GM23338 (cell line): ENCODE measurements at regions not wholly inside any gene's neighbourhood (a gene's known extent, or its start where the extent isn't known, plus 50 kb on each side); places are given as distances from the start of the nearest gene placed in this dataset.

Experiments
- ATAC-seq: fragments of 200-7000 bp; cut with Tn5 transposase; 3 replicates; pipeline ENCODE4 v1.9.1; 2020
- DNase-seq: peaks from one replicate; pipeline ENCODE4 v3.0.0-alpha.2; 2015; ENCODE audit warnings: low spot score
- H2AFZ ChIP-seq: fragments of 200-600 bp; sonication (generic); 2 replicates; pipeline ENCODE4 v1.8.0; 2016; ENCODE audit warnings: antibody characterized with exemption, mild to moderate bottlenecking, moderate library complexity
- H3F3A ChIP-seq: fragments of 200-600 bp; sonication (generic); replicated peaks from 2 replicates; pipeline ENCODE4 v1.8.0; 2017; ENCODE audit warnings: antibody characterized with exemption, mixed run types, low read depth
- H3K27ac ChIP-seq: fragments of 200-600 bp; sonication (generic); 2 replicates; pipeline ENCODE4 v1.6.1; 2016; ENCODE audit warnings: low read depth
- H3K27me3 ChIP-seq: fragments of 200-600 bp; sonication (generic); 2 replicates; pipeline ENCODE4 v1.8.0; 2016; ENCODE audit warnings: mild to moderate bottlenecking, mixed run types, moderate library complexity; ENCODE audit not compliant: insufficient read depth
- H3K36me3 ChIP-seq: fragments of 200-600 bp; sonication (generic); 2 replicates; pipeline ENCODE4 v1.8.0; 2016; ENCODE audit warnings: mild to moderate bottlenecking; ENCODE audit not compliant: insufficient read depth
- H3K4me1 ChIP-seq: fragments of 200-600 bp; sonication (generic); 2 replicates; pipeline ENCODE4 v1.8.0; 2016; ENCODE audit warnings: mild to moderate bottlenecking, moderate library complexity; ENCODE audit not compliant: insufficient read depth
- H3K4me2 ChIP-seq: fragments of 200-600 bp; sonication (generic); 2 replicates; pipeline ENCODE4 v1.7.1; 2017; ENCODE audit warnings: mixed run types
- H3K4me3 ChIP-seq: fragments of 200-600 bp; sonication (generic); 2 replicates; pipeline ENCODE4 v1.6.1; 2016; ENCODE audit warnings: mixed run types
- H3K79me2 ChIP-seq: fragments of 200-600 bp; sonication (generic); replicated peaks from 2 replicates; pipeline ENCODE4 v1.8.0; 2017; ENCODE audit warnings: mild to moderate bottlenecking; ENCODE audit not compliant: insufficient read depth
- H3K9me2 ChIP-seq: fragments of 200-600 bp; sonication (generic); 2 replicates; pipeline ENCODE4 v1.8.0; 2017; ENCODE audit not compliant: insufficient read depth
- H4K20me1 ChIP-seq: fragments of 200-600 bp; sonication (generic); replicated peaks from 2 replicates; pipeline ENCODE4 v1.8.0; 2017; ENCODE audit warnings: mild to moderate bottlenecking; ENCODE audit not compliant: insufficient read depth
- H3K27ac Mint-ChIP-seq: 2 replicates; pipeline ENCODE4 v1.8.0; 2020; ENCODE audit warnings: inconsistent platforms, mild to moderate bottlenecking, moderate library complexity, mixed read lengths
- H3K27me3 Mint-ChIP-seq: 3 replicates; pipeline ENCODE4 v1.8.0; 2022; ENCODE audit warnings: low read depth, mild to moderate bottlenecking, moderate library complexity, mixed read lengths, inconsistent platforms; ENCODE audit not compliant: insufficient read depth, poor library complexity
- H3K36me3 Mint-ChIP-seq: 3 replicates; pipeline ENCODE4 v1.8.0; 2021; ENCODE audit warnings: low read depth, mild to moderate bottlenecking, inconsistent platforms, moderate library complexity, mixed read lengths
- H3K4me1 Mint-ChIP-seq: 3 replicates; pipeline ENCODE4 v1.8.0; 2020; ENCODE audit warnings: mild to moderate bottlenecking, inconsistent platforms, mixed read lengths
- H3K4me3 Mint-ChIP-seq: 3 replicates; pipeline ENCODE4 v1.8.0; 2021; ENCODE audit warnings: moderate library complexity, mild to moderate bottlenecking, inconsistent platforms, mixed read lengths
- H3K9me3 Mint-ChIP-seq: 3 replicates; pipeline ENCODE4 v1.8.0; 2020; ENCODE audit warnings: moderate library complexity, mild to moderate bottlenecking, inconsistent platforms, mixed read lengths
- CREB1 ChIP-seq: fragments of 250-450 bp; sonication (Bioruptor Pico); IDR thresholded peaks from 2 replicates; pipeline ENCODE4 v1.5.0; 2020; ENCODE audit warnings: low read depth, mild to moderate bottlenecking, moderate library complexity
- EZH2 ChIP-seq: fragments of 200-600 bp; sonication (generic); IDR thresholded peaks from one replicate; pipeline ENCODE4 v1.8.0; 2017; ENCODE audit warnings: antibody characterized with exemption, mild to moderate bottlenecking, low read depth; ENCODE audit not compliant: unreplicated experiment
- EZH2phosphoT487 ChIP-seq: fragments of 200-600 bp; sonication (generic); IDR thresholded peaks from one replicate; pipeline ENCODE4 v1.8.1; 2018; ENCODE audit warnings: antibody characterized with exemption; ENCODE audit not compliant: unreplicated experiment
- JUNB ChIP-seq: IDR thresholded peaks from one replicate; pipeline ENCODE4 v1.6.1; 2016; ENCODE audit warnings: antibody characterized with exemption; ENCODE audit not compliant: unreplicated experiment
- NANOG ChIP-seq: IDR thresholded peaks from 2 replicates; pipeline ENCODE4 v1.6.1; 2016; ENCODE audit warnings: antibody characterized with exemption, borderline replicate concordance
- POLR2AphosphoS5 ChIP-seq: IDR thresholded peaks from 2 replicates; pipeline ENCODE4 v1.6.1; 2016; ENCODE audit warnings: antibody characterized with exemption, low read depth
- STAT1 ChIP-seq: IDR thresholded peaks from one replicate; pipeline ENCODE4 v1.6.1; 2016; ENCODE audit warnings: antibody characterized with exemption; ENCODE audit not compliant: unreplicated experiment
- ZNF114 ChIP-seq: fragments of 250-450 bp; sonication (Bioruptor Pico); IDR thresholded peaks from 2 replicates; pipeline ENCODE4 v1.5.0; 2020; ENCODE audit warnings: mild to moderate bottlenecking, moderate library complexity
- ZNF331 ChIP-seq: fragments of 250-450 bp; sonication (Bioruptor Pico); IDR thresholded peaks from 2 replicates; pipeline ENCODE4 v1.5.0; 2020; ENCODE audit warnings: low read depth, mild to moderate bottlenecking, moderate library complexity
- TF ChIP-seq, protein P1 (sequence below): fragments of 250-450 bp; sonication (Bioruptor Pico); IDR thresholded peaks from 2 replicates; pipeline ENCODE4 v1.5.0; 2020; ENCODE audit warnings: mild to moderate bottlenecking, moderate library complexity
- TF ChIP-seq, protein P2 (sequence below): IDR thresholded peaks from 2 replicates; pipeline ENCODE4 v1.6.1; 2016; ENCODE audit warnings: antibody characterized with exemption
- TF ChIP-seq, protein P3 (sequence below): IDR thresholded peaks from one replicate; pipeline ENCODE4 v1.6.1; 2018; ENCODE audit warnings: antibody characterized with exemption; ENCODE audit not compliant: unreplicated experiment
- TF ChIP-seq, protein P4 (sequence below), 2 experiments: fragments of 200-600 bp in 1 of 2; sonication (generic) in 1 of 2; conservative IDR thresholded peaks; 2 replicates each; pipeline versions ENCODE4 v1.5.1 to v1.6.1; 2016 to 2017; ENCODE audit warnings: antibody characterized with exemption in 2 of 2, low read depth in 2 of 2, mild to moderate bottlenecking in 2 of 2, moderate library complexity in 1 of 2

DNA sequence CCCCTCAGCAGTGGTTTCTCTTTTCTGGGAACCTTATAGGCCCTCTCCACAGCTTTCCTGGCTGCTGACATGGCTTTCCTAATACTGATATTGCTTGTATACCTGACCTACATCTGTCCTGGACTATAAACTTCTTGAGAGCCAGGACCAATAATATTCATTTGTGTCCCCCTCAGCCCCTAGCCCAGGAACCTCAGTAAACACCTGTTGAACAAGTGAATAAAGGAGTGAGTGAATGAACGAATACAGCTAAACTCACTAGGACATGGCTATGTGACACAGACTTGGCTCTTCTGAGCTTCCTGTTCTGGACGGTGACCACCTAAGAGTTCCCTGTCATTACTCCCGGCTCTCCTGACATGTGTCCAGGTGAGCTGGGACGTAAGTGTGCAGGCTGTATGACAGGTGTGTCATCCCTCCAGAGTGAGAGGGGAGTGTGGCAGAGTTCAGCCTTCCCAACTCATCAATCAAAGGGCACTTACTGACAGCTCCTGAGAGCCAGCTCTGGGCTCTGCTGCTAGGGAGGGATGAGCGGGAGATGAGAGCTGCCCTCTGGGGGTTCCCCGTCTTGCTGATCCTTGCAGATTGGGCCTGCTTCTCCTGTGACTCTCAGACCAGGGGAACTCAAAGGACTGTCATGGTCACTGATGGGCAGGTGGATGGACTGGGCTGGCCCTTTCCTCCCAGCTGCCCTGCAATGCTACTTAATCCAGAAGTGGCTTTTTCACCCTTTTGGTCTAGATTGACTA, 84.5 kb downstream of the HIF1AN start:
- no peak overlapping the region for H3K27ac ChIP-seq
- no peaks in the 10 kb centered on the region for H4K20me1 ChIP-seq
- H2AFZ ChIP-seq = no peak overlapping the region
- peaks cover 21% of the 10 kb centered on the region for H3K27me3 ChIP-seq
- DNase-seq (no peak), ATAC-seq (no peak)
- TF ChIP-seq POLR2AphosphoS5 (no peak), STAT1 (no peak), JUNB (no peak), CREB1 (no peak), EZH2 (no peak), NANOG (no peak), EZH2phosphoT487 (no peak), ZNF114 (CRISPR knock-in tag) (no peak), ZNF331 (no peak)
- TF ChIP-seq, protein P1, sequence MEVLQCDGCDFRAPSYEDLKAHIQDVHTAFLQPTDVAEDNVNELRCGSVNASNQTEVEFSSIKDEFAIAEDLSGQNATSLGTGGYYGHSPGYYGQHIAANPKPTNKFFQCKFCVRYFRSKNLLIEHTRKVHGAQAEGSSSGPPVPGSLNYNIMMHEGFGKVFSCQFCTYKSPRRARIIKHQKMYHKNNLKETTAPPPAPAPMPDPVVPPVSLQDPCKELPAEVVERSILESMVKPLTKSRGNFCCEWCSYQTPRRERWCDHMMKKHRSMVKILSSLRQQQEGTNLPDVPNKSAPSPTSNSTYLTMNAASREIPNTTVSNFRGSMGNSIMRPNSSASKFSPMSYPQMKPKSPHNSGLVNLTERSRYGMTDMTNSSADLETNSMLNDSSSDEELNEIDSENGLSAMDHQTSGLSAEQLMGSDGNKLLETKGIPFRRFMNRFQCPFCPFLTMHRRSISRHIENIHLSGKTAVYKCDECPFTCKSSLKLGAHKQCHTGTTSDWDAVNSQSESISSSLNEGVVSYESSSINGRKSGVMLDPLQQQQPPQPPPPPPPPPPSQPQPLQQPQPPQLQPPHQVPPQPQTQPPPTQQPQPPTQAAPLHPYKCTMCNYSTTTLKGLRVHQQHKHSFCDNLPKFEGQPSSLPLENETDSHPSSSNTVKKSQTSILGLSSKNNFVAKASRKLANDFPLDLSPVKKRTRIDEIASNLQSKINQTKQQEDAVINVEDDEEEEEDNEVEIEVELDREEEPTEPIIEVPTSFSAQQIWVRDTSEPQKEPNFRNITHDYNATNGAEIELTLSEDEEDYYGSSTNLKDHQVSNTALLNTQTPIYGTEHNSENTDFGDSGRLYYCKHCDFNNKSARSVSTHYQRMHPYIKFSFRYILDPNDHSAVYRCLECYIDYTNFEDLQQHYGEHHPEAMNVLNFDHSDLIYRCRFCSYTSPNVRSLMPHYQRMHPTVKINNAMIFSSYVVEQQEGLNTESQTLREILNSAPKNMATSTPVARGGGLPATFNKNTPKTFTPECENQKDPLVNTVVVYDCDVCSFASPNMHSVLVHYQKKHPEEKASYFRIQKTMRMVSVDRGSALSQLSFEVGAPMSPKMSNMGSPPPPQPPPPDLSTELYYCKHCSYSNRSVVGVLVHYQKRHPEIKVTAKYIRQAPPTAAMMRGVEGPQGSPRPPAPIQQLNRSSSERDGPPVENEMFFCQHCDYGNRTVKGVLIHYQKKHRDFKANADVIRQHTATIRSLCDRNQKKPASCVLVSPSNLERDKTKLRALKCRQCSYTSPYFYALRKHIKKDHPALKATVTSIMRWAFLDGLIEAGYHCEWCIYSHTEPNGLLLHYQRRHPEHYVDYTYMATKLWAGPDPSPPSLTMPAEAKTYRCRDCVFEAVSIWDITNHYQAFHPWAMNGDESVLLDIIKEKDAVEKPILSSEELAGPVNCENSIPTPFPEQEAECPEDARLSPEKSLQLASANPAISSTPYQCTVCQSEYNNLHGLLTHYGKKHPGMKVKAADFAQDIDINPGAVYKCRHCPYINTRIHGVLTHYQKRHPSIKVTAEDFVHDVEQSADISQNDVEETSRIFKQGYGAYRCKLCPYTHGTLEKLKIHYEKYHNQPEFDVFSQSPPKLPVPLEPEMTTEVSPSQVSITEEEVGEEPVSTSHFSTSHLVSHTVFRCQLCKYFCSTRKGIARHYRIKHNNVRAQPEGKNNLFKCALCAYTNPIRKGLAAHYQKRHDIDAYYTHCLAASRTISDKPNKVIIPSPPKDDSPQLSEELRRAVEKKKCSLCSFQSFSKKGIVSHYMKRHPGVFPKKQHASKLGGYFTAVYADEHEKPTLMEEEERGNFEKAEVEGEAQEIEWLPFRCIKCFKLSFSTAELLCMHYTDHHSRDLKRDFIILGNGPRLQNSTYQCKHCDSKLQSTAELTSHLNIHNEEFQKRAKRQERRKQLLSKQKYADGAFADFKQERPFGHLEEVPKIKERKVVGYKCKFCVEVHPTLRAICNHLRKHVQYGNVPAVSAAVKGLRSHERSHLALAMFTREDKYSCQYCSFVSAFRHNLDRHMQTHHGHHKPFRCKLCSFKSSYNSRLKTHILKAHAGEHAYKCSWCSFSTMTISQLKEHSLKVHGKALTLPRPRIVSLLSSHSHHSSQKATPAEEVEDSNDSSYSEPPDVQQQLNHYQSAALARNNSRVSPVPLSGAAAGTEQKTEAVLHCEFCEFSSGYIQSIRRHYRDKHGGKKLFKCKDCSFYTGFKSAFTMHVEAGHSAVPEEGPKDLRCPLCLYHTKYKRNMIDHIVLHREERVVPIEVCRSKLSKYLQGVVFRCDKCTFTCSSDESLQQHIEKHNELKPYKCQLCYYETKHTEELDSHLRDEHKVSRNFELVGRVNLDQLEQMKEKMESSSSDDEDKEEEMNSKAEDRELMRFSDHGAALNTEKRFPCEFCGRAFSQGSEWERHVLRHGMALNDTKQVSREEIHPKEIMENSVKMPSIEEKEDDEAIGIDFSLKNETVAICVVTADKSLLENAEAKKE (CRISPR knock-in tag) = no peak
- TF ChIP-seq, protein P2, sequence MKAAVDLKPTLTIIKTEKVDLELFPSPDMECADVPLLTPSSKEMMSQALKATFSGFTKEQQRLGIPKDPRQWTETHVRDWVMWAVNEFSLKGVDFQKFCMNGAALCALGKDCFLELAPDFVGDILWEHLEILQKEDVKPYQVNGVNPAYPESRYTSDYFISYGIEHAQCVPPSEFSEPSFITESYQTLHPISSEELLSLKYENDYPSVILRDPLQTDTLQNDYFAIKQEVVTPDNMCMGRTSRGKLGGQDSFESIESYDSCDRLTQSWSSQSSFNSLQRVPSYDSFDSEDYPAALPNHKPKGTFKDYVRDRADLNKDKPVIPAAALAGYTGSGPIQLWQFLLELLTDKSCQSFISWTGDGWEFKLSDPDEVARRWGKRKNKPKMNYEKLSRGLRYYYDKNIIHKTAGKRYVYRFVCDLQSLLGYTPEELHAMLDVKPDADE = no peak
- TF ChIP-seq, protein P3, sequence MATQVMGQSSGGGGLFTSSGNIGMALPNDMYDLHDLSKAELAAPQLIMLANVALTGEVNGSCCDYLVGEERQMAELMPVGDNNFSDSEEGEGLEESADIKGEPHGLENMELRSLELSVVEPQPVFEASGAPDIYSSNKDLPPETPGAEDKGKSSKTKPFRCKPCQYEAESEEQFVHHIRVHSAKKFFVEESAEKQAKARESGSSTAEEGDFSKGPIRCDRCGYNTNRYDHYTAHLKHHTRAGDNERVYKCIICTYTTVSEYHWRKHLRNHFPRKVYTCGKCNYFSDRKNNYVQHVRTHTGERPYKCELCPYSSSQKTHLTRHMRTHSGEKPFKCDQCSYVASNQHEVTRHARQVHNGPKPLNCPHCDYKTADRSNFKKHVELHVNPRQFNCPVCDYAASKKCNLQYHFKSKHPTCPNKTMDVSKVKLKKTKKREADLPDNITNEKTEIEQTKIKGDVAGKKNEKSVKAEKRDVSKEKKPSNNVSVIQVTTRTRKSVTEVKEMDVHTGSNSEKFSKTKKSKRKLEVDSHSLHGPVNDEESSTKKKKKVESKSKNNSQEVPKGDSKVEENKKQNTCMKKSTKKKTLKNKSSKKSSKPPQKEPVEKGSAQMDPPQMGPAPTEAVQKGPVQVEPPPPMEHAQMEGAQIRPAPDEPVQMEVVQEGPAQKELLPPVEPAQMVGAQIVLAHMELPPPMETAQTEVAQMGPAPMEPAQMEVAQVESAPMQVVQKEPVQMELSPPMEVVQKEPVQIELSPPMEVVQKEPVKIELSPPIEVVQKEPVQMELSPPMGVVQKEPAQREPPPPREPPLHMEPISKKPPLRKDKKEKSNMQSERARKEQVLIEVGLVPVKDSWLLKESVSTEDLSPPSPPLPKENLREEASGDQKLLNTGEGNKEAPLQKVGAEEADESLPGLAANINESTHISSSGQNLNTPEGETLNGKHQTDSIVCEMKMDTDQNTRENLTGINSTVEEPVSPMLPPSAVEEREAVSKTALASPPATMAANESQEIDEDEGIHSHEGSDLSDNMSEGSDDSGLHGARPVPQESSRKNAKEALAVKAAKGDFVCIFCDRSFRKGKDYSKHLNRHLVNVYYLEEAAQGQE = no peak
- TF ChIP-seq, protein P4, sequence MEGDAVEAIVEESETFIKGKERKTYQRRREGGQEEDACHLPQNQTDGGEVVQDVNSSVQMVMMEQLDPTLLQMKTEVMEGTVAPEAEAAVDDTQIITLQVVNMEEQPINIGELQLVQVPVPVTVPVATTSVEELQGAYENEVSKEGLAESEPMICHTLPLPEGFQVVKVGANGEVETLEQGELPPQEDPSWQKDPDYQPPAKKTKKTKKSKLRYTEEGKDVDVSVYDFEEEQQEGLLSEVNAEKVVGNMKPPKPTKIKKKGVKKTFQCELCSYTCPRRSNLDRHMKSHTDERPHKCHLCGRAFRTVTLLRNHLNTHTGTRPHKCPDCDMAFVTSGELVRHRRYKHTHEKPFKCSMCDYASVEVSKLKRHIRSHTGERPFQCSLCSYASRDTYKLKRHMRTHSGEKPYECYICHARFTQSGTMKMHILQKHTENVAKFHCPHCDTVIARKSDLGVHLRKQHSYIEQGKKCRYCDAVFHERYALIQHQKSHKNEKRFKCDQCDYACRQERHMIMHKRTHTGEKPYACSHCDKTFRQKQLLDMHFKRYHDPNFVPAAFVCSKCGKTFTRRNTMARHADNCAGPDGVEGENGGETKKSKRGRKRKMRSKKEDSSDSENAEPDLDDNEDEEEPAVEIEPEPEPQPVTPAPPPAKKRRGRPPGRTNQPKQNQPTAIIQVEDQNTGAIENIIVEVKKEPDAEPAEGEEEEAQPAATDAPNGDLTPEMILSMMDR (conservative IDR thresholded peaks at IDR 0.05; ENCODE audit: low read depth in 2 of 2) = no peak
- H3K4me1 ChIP-seq = peaks cover 8% of the 10 kb centered on the region
- H3K36me3 Mint-ChIP-seq = no peaks in the 10 kb centered on the region
- no peak overlapping the region for H3K4me2 ChIP-seq
- H3K4me1 Mint-ChIP-seq = peaks cover 11% of the 10 kb centered on the region
- no peak overlapping the region for H3K4me3 ChIP-seq
- no peaks in the 10 kb centered on the region for H3K9me2 ChIP-seq
- no peaks in the 10 kb centered on the region for H3F3A ChIP-seq
- peaks cover 4% of the 10 kb centered on the region for H3K27me3 Mint-ChIP-seq
- H3K4me3 Mint-ChIP-seq = no peak overlapping the region
- H3K27ac Mint-ChIP-seq = no peak overlapping the region
- no peaks in the 10 kb centered on the region for H3K79me2 ChIP-seq
- no peaks in the 10 kb centered on the region for H3K36me3 ChIP-seq
- no peaks in the 10 kb centered on the region; the same call in 2 of the 3 replicates for H3K9me3 Mint-ChIP-seq
